ENCODE measurements at regions not wholly inside any gene's neighbourhood (a gene's known extent, or its start where the extent isn't known, plus 50 kb on each side); places are given as distances from the start of the nearest gene placed in this dataset.

DNA sequence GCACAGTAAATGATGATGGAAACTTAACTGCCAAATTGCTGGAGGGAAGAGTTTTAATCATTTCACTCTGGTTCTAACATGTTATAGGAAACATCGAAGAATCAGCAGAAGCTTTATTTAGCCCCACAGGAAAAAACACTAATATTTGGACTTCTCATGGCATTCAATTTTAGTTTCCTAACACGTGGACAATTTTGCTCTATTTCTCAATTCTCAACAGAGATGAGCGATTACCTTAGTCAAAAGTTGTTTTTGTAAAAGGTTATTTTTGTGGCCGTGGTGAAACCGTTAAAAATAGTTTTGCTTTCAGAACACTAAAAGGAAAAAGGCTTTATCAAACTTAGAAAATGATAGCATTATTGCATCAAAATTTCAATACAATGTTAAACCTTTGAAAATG, 235.2 kb downstream of the PLK2 start:
- TF ChIP-seq, protein P1, sequence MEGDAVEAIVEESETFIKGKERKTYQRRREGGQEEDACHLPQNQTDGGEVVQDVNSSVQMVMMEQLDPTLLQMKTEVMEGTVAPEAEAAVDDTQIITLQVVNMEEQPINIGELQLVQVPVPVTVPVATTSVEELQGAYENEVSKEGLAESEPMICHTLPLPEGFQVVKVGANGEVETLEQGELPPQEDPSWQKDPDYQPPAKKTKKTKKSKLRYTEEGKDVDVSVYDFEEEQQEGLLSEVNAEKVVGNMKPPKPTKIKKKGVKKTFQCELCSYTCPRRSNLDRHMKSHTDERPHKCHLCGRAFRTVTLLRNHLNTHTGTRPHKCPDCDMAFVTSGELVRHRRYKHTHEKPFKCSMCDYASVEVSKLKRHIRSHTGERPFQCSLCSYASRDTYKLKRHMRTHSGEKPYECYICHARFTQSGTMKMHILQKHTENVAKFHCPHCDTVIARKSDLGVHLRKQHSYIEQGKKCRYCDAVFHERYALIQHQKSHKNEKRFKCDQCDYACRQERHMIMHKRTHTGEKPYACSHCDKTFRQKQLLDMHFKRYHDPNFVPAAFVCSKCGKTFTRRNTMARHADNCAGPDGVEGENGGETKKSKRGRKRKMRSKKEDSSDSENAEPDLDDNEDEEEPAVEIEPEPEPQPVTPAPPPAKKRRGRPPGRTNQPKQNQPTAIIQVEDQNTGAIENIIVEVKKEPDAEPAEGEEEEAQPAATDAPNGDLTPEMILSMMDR (conservative IDR thresholded peaks at IDR 0.05; ENCODE audit: low read depth, low read length): no peak
- TF ChIP-seq EZH2phosphoT487 (IDR thresholded peaks at IDR 0.05; ENCODE audit: borderline replicate concordance, low read length): no peak

Data from PC-3 (cell line).